HG03520 (cell line): ENCODE measurements at regions not wholly inside any gene's neighbourhood (a gene's known extent, or its start where the extent isn't known, plus 50 kb on each side); places are given as distances from the start of the nearest gene placed in this dataset.
"Not testable (repeated sequence)": the region's sequence is repeated elsewhere in the genome, so short reads cannot be mapped to it uniquely, and the experiment has no call there.

Experiments used
- ATAC-seq: cut with Tn5 transposase; IDR thresholded peaks from one replicate; pipeline ENCODE4 v1.9.1; 2021; ENCODE audit warnings: mild to moderate bottlenecking, moderate library complexity; ENCODE audit not compliant: unreplicated experiment

DNA sequence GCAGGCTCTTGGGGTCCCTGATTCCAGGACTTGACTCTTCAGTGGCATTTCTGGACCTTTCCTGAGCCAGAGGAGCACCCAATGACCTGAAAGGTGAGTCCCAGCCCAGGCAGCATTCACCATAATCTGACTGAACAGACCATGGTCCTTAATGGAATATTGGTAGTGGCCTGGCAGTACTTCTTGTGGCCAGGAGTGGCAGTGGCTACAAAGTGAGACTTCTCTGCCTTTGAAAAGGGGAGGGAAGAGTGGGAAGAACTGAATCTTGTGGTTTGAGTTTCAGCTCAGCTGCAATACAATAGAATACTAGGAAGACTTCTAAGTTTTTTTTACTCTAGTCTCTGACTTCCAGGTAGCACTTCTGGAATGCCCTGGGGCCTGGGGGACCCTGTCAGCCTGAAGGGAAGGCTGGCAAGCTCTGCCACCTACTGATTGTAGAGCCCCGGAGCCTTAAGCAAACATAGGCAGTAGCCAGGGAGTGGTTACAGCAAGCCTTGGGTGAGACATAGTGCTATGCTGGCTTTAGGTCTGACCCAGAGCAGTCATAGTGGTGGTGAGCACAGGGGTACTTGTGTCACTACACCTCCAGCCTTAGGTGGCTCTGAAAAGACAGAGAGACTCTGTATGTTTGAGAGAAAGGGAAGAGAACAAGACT lies 674.2 kb upstream of the MANEA start:
- no peak for ATAC-seq

DNA sequence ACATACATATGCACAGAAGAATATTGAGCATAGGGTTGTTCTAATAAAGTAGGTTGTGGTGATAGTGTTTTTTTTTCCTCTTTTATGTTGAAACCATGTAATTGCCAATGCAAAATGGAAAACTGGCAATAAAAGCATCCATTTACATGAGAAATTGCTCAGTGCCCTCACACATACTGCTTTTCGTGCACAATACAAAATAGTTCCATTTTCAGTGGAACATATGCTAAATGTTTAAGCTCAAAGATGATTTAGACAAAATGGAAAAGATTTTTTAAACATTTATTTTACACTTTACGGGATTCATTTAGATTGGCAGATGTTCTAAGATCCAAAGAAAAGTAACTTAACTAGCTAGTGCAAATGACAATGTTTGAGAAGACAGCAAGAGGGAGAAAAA lies 678.1 kb upstream of the MANEA start:
- ATAC-seq = no peak

DNA sequence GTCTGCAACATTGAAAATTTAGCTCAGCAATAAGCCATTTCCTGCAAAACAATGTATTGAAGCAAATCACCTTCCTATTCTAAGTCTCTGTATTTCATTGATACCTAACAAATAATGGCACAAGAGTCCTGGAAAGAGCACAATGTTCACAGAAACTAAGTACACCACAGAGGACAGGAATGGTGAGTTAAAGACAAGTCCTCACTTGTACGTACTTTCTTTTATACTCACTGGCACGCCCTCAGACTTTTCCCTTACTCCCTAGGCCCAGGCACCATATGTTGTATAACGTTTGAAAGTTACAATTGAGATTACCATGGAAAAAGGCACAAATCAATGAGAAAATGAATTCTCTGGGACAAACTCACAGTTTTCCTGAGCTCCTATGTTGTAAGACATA lies 683.0 kb upstream of the MANEA start:
- ATAC-seq = no peak

DNA sequence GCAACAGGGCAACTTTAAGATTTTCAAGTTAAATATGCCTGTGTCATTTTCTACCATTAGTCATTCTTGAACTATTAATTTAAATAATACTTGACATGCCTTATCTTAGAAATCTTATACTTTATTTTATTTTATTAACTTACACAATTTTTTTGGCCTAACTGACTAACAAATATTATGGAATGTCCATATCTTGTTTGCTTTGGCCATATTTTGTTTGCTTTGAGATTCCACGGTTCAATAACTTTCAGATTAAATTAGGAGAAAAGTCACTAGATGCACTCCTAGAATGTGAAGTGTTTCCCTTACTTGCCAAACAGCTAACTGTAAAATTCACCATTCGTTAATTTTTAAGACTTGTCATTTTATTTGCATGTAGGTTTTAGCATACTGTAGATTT lies 684.0 kb upstream of the MANEA start:
- ATAC-seq = no peak

DNA sequence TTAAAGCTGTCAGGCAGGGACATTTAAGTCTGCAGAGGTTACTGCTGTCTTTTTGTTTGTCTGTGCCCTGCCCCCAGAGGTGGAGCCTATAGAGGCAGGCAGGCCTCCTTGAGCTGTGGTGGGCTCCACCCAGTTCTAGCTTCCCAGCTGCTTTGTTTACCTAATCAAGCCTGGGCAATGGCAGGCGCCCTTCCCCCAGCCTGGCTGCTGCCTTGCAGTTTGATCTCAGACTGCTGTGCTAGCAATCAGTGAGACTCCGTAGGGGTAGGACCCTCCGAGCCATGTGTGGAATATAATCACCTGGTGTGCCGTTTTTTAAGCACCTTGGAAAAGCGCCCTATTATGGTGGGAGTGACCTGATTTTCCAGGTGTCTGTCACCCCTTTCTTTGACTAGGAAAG lies 703.5 kb upstream of the MANEA start:
- ATAC-seq = not testable (repeated sequence)

DNA sequence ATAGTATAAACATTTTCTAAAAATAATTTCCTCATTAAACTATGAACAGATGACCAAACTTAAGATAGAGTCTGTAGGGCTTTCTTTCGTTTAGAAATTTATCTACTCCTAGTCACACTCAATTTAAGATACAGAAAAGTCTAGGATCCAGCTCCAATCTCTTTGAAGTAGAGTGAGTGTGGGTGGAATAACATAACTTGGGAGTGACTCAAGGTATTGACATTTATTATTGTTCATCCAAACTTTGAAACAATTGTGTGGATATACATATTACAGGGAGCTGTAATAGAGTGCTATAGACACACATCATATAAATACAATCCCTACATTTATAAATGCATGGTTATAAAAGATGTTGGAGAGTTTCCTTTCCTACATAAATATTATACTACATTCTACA lies 715.2 kb upstream of the MANEA start:
- no peak for ATAC-seq

DNA sequence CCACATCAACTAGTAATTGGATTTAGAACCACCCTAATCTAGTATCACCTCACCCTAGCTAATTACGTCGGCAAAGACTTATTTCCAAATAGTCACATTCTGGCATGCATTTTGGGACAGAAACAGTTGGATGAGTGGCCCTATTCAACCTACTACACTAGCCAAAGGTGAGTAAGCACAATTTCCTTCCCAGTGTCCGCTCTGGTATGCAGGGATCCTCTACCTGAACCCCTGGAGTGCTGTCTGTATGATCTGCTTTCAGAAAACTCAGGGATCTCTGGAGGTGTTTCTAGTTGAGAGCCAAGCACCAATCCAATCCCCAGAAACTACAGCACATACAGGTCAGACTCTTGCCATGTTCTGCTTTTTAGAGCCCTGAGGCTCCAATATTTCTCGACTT lies 717.4 kb upstream of the MANEA start:
- no peak for ATAC-seq

DNA sequence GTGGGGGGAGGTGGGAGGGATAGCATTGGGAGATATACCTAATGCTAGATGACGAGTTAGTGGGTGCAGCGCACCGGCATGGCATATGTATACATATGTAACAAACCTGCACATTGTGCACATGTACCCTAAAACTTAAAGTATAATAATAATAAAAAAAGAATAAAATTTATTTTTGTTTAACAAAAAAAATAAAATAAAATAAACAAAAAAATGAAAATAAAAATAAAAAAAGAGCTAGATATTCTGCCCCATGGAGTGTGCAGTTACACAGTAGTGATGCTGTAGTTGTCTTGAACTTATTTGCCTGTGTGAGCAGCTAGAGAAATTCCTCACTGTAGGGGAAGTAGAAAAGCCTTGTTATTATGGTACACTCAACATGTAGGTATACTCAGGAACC lies 720.3 kb upstream of the MANEA start:
- not testable (repeated sequence) for ATAC-seq

DNA sequence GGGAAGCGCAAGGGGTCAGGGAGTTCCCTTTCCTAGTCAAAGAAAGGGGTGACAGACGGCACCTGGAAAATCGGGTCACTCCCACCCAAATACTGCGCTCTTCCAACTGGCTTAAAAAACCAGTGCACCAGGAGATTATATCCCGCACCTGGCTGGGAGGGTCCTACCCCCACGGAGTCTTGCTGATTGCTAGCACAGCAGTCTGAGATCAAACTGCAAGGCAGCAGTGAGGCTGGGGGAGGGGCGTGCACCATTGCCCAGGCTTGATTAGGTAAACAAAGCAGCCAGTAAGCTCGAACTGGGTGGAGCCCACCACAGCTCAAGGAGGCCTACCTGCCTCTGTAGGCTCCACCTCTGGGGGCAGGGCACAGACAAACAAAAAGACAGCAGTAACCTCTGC lies 726.0 kb upstream of the MANEA start:
- not testable (repeated sequence) for ATAC-seq

DNA sequence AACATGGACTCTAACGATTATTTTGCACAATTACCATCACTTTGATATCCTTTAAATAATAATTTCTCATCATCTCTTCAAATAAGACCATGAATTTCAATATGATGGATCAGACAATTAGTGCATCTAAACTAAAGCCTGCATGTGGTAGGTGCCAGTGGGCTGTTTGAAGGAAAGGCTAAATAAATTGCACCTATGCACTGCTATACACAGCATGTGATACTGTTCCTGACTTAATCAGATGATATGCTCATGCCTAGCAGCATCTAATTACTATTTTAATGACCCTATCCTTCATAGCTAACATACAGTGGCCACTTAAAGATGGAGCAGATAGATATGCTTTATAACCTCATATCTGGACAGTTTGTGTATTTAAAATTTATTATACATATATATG lies 731.6 kb upstream of the MANEA start:
- ATAC-seq = no peak

DNA sequence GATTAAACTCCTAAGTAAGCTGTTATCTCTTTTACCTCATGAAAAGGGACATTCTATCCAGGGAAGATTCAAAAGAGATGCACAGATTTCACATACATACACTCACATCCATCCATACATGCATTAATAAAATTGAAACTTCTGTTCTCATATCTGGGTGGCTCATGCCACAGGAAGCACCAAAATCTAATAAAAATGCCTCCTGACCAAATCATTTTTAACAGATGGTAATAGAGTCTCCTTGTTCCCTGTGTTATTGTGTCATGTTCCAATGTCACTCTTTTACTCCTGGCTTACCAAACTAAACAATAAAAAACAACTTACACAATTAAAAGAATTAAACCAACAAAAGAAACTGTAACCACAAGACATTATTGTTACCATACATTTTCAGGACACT lies 742.1 kb upstream of the MANEA start:
- no peak for ATAC-seq

DNA sequence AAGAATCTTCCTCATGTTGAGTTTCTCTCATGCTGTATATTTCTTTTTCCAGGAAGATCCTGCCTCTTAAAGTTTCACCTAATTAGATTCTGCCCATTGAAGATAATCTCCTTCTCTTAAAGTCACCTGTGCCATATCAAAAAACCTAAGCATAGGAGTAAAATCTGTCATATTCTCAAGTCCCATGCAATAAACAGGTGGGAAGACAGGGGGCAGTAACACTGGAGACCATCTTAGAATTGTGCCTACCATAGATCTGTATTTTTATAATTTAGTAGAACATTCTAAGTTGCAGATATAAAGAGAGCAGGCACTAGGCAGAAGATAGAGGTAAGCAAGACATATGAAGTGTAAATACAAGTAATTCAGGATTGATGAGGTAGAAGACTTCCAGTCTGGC lies 763.5 kb upstream of the MANEA start:
- no peak for ATAC-seq

DNA sequence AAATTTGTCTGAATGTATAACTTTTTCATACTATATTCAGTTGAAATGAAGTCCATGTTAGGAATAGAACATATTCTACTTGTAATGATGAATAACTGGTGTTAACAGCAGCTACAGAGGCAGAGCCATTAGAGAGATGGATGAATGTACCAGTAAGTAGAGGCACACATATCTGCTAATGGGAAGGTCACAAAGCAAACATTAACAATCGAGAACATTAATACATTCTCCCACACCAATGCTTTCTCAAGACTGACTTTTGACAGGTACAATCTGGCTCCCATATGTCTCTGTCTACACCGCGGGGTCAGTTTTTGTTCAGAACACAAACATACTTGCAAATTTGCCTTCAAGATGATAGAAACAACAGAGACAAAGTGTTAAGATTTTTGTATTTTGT lies 776.0 kb upstream of the MANEA start:
- no peak for ATAC-seq

DNA sequence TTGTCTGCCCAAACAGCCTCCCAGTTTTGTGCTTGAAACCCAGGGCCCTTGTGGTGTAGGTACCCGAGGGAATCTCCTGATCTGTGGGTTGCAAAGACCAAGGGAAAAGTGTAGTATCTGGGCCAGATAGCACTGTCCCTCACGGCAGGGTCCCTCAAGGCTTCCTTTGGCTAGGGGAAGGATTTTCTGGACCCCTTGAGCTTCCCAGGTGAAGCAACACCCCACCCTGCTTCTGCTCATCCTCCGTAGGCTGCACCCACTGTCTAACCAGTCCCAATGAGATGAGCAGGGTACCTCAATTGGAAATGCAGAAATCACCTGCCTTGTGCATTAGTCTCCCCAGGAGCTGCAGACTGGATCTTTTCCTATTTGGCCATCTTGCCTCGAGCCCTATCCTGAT lies 791.8 kb upstream of the MANEA start:
- ATAC-seq = no peak

DNA sequence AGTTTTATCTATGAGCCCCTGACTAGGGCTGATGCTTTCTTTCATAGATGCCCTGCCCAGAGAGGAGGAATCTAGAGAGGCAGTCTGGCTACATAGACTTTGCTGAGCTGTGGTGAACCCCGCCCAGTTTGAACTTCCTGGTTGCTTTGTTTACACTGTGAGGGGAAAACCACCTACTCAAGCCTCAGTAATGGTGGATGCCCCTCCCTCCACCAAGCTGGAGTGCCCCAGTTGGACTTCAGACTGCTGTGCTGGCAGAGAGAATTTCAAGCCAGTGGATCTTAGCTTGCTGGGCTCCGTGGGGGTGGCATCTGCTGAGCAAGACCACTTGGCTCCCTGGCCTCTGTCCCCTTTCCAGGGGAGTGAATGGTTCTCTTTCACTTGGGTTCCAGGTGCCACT lies 792.3 kb upstream of the MANEA start:
- ATAC-seq = not testable (repeated sequence)

DNA sequence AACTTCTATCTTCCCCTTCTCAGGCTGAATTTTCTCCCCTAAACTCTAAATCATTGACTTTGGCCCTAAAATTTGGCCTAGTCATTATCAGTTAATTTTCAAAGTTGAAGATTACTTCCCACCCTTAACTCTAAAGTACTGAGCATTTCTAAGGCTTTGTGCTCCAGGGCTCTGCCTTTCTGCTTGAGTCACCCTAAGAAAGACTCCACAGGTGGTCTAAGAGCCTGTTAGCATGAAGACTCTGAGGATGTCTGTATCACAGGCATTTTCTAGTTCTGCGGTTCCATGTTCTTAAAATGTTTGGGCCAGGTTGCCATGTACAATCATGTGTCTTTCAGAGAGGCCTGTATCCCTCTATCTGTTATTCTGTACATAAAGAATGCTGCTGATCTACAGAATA lies 808.1 kb upstream of the MANEA start:
- no peak for ATAC-seq

DNA sequence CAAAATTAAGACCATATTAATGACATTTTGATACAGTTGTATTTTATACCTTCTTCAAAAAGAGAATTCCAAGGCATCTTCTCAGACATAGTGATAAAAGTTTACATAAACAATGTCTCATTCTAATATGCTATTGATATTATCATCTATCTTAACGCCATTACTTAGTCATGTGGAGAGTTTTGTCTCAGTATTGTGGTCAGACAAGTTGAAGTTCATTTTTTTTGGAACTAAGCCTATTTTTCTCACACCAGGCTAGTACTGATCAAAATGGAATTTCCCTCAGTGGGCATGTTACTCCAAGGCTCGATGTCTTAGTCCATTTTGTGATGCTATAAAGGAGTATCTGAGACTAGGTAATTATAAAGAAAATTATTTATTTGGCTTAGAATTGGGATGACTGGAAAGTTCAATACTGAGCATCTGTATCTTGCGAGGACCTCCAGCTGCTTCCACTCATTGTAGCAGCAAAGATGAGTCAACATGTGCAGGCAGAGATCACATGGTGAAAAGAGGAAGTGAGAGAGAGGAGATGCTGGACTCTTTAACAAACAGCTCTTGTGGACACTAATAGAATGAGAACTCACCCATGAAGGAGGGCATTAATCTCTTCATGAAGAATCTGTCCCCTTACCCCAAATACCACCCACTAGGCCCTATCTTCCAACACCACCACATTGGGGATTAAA lies 825.5 kb upstream of the MANEA start:
- ATAC-seq = peak; percentile 95

DNA sequence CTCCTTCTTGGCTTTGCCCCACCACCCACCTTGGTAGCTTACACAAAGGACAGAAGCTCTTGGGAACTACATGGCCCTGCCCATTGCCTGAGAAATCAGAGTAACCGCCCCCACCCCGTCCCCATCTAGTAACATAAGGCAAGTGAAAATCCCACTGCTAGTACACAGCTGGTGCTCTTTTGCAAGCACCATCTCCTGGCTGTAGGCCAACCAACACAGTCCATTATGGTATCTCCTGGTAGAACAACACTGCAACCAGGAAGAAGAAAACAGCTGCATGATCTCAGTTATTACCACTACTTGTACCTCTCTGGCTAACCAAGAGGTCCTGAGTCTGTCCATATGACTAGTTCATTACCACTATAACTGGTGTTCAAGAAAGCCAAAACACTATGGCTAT lies 841.1 kb upstream of the MANEA start:
- no peak for ATAC-seq

DNA sequence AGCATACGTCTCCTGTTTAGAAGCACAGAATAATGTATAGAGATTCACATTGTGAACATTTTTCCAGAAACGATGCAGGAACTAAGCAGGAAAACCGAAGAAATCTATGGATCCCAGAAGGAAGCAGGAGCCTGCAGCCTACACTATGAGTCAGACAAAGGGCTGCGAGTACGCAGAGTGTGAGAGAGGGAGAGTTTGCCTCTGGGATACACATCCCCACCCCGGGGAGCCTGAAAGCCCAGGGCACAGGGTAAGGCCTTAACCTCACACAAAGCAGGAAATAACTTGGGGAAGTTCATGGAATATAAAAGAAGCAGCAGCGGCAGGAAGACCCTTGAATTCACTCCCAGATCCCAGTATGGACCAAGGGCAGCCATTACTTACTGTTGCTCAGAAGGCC lies 842.1 kb upstream of the MANEA start:
- no peak for ATAC-seq

DNA sequence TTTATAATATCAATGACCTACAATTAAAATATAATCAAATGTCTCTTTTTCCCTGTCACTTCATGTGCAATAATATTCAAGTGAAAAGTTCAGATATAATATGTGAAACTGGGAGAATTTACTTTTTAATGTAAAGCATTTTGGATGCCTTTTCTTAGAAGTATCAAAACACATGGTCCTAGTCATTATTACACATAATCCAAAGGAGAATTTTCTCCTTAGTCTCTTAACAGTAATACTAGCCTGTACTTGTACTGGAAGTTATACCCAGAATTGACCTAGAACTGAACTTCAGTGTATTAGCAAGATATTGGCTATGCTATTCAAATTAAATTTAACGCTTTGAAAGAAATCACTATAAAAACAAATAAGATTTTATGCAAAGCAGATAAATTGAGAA lies 842.6 kb upstream of the MANEA start:
- no peak for ATAC-seq

DNA sequence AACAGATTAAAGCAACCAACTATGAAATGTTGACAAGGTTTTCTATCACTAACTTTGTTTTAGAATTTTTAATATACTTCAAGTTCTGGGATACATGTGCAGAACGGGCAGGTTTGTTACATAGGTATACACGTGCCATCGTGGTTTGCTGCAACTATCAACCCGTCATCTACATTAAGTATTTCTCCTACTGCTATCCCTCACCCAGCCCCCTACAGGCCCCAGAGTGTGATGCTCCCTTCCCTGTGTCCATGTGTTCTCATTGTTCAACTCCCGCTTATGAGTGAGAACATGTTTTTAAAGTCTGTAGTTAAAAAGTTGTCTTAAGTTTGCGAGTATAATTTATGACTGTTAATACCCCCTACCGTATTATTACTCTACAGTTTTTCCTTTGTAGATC lies 844.3 kb upstream of the MANEA start:
- ATAC-seq = no peak

DNA sequence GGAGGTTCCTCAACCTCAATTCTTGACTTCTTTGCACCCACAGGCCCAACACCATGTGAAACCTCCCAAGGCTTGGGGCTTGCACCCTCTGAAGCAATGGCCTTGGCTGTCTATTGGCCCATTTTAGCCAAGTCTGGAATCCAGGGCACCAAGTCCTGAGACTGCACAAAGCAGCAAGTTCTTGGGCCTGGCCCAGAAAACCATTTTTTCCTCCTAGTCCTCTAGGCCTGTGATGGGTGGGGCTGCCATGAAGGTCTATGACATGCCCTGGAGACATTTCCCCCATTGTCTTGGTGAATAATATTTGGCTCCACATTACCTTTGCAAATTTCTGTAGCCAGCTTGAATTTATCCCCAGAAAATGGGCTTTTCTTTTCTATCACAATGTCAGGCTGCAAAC lies 849.6 kb upstream of the MANEA start:
- ATAC-seq = no peak

DNA sequence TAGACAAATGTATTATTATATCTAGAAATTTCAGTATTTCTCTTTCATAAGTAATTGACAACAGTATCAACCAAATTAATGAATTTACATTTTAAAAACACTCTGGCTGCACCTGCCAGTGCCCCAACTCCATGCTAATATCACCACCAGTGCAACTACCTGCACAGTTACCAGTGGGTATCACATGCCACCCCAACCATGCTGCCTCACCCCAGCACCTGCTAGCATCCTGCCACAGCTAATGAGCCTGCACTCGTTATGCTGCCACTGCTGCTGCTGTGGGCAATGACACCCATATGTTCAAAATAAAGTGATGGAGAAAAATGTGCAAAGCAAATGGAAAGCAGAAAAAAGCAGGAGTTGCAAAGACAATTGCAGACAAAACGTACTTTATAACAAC lies 855.9 kb upstream of the MANEA start:
- no peak for ATAC-seq
